Thyroid gland (tissue), 4 donors: ENCODE measurements at regions not wholly inside any gene's neighbourhood (a gene's known extent, or its start where the extent isn't known, plus 50 kb on each side); places are given as distances from the start of the nearest gene placed in this dataset.
A peak's percentile ranks its signal among the peaks of the same experiment; 100 is the strongest.

Experiments
- DNase-seq, 2 donors: peaks; one replicate each; pipeline ENCODE4 v3.0.0-alpha.2; 2019
- H3K27ac ChIP-seq, 3 donors: fragments of 200-600 bp; sonication (generic); 1 replicate in 2 of 3; 2 replicates in 1 of 3; pipeline ENCODE4 v1.5.1; 2016 to 2019; ENCODE audit warnings: mild to moderate bottlenecking in 1 of 3, moderate library complexity in 1 of 3
- H3K27me3 ChIP-seq: fragments of 200-600 bp; sonication (generic); one replicate; pipeline ENCODE4 v1.5.1; 2019
- H3K36me3 ChIP-seq, 2 donors: fragments of 200-600 bp; sonication (generic); one replicate each; pipeline ENCODE4 v1.5.1; 2016 to 2019
- H3K4me1 ChIP-seq, 2 donors: fragments of 200-600 bp; sonication (generic); one replicate each; pipeline ENCODE4 v1.5.1; 2017 to 2019
- H3K4me3 ChIP-seq, 3 donors: fragments of 200-600 bp; sonication (generic); replicated peaks in 1 of 3; 1 replicate in 2 of 3; 2 replicates in 1 of 3; pipeline ENCODE4 v1.5.1; 2016; ENCODE audit warnings: mild to moderate bottlenecking in 1 of 3
- H3K9me3 ChIP-seq: fragments of 200-600 bp; sonication (generic); one replicate; pipeline ENCODE4 v1.5.1; 2017
- CTCF ChIP-seq, 6 experiments: fragments of 200-600 bp in 3 of 6; fragments of 450-650 bp in 3 of 6; sonication (generic) in 3 of 6; IDR thresholded peaks; one replicate each; pipeline ENCODE4 v1.5.1; 2016 to 2019; ENCODE audit warnings: antibody characterized with exemption in 6 of 6, mild to moderate bottlenecking in 2 of 6, inconsistent platforms in 1 of 6, moderate library complexity in 1 of 6
- POLR2A ChIP-seq, 2 donors: fragments of 450-650 bp; IDR thresholded peaks; one replicate each; pipeline ENCODE4 v1.6.1; 2017; ENCODE audit warnings: antibody characterized with exemption in 2 of 2, mild to moderate bottlenecking in 2 of 2, moderate library complexity in 1 of 2
- WGBS, 2 donors: methylation state at CpG; one replicate each; pipeline ENCODE4 v1.1.5; 2017; 5-methylcytosine and 5-hydroxymethylcytosine counted together
- intact Hi-C: fragments of 100-400 bp; cut with DNase I; formaldehyde crosslinking; loops from one replicate; pipeline ENCODE4 v1.15.1; 2023

GRCh38 chr2:138389063-138389462 lies 112.5 kb upstream of the SPOPL start:
- H3K4me1 ChIP-seq: no peaks in the 10 kb centered on the region
- no peaks in the 10 kb centered on the region for H3K9me3 ChIP-seq
- TF ChIP-seq POLR2A (IDR thresholded peaks at IDR 0.05) (no peak), CTCF (IDR thresholded peaks at IDR 0.05) (no peak)

GRCh38 chr2:138390316-138390945 lies 111.1 kb upstream of the SPOPL start:
- Histone ChIP-seq H3K36me3 (no peaks in the 10 kb centered on the region), H3K4me1 (no peaks in the 10 kb centered on the region), H3K9me3 (no peaks in the 10 kb centered on the region), H3K27ac (no peak overlapping the region), H3K27me3 (no peaks in the 10 kb centered on the region), H3K4me3 (no peak overlapping the region)
- TF ChIP-seq POLR2A (IDR thresholded peaks at IDR 0.05): no peak
- TF ChIP-seq CTCF (IDR thresholded peaks at IDR 0.05): no peak
- no peak for DNase-seq
- intact Hi-C loops: no loop called here
- 93 to 96% methylated on average over 7 of the region's 7 CpGs for WGBS, 2 donors

More at GRCh38 chr2:138389063-138389462, 112.5 kb upstream of the SPOPL start:
- WGBS, 2 donors: 85 to 92% methylated on average over 4 of the region's 4 CpGs
- H3K27ac ChIP-seq: no peak overlapping the region
- intact Hi-C loops: no loop called here
- no peak for DNase-seq
- H3K36me3 ChIP-seq: no peaks in the 10 kb centered on the region
- H3K4me3 ChIP-seq: no peak overlapping the region
- no peaks in the 10 kb centered on the region for H3K27me3 ChIP-seq

DNA sequence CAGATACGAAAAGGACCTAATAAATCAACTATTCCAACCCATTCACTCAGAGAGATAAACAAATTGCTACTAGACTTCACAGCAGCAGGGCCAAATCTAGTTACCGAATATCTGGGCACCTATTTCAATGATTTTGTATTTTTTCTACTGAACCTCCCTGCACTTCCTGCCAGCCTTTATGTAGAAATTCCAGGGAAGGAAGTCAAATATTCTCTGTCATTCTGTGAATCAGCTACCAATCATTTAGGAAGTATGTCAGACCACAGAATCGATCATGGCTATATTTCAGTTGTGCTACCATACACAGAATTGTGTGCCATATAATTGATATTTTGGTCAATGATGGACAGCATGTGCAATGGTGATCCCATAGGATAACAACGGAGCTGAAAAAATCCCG lies 109.6 kb upstream of the SPOPL start:
- no peak for TF ChIP-seq POLR2A (IDR thresholded peaks at IDR 0.05)
- intact Hi-C loops: no loop called here
- H3K4me1 ChIP-seq: no peaks in the 10 kb centered on the region
- H3K36me3 ChIP-seq: no peaks in the 10 kb centered on the region
- H3K9me3 ChIP-seq: no peaks in the 10 kb centered on the region
- no peaks in the 10 kb centered on the region for H3K27me3 ChIP-seq
- no peak overlapping the region for H3K27ac ChIP-seq
- H3K4me3 ChIP-seq: no peak overlapping the region
- no peak for DNase-seq
- WGBS, 2 donors: 85 to 91% methylated on average over 5 of the region's 5 CpGs

GRCh38 chr2:138395565-138396306 lies 105.8 kb upstream of the SPOPL start:
- no peak overlapping the region for H3K27ac ChIP-seq
- TF ChIP-seq POLR2A (IDR thresholded peaks at IDR 0.05): no peak
- H3K4me1 ChIP-seq: no peaks in the 10 kb centered on the region
- WGBS, 2 donors: 49 to 50% methylated on average over 2 of the region's 2 CpGs
- intact Hi-C loops: no loop called here
- H3K4me3 ChIP-seq: no peak overlapping the region
- H3K9me3 ChIP-seq: no peaks in the 10 kb centered on the region
- peak; percentile 56 to 59 for DNase-seq
- H3K36me3 ChIP-seq: no peaks in the 10 kb centered on the region
- H3K27me3 ChIP-seq: no peaks in the 10 kb centered on the region

GRCh38 chr2:138396843-138397242 lies 104.7 kb upstream of the SPOPL start:
- intact Hi-C loops: no loop called here
- WGBS, 2 donors: 95% methylated on average over 3 of the region's 3 CpGs
- H3K27me3 ChIP-seq: no peaks in the 10 kb centered on the region
- no peaks in the 10 kb centered on the region for H3K36me3 ChIP-seq
- H3K4me1 ChIP-seq: no peaks in the 10 kb centered on the region
- DNase-seq: no peak
- H3K4me3 ChIP-seq: no peak overlapping the region
- no peak overlapping the region for H3K27ac ChIP-seq
- no peaks in the 10 kb centered on the region for H3K9me3 ChIP-seq
- TF ChIP-seq CTCF (IDR thresholded peaks at IDR 0.05) (no peak), POLR2A (IDR thresholded peaks at IDR 0.05) (no peak)

DNA sequence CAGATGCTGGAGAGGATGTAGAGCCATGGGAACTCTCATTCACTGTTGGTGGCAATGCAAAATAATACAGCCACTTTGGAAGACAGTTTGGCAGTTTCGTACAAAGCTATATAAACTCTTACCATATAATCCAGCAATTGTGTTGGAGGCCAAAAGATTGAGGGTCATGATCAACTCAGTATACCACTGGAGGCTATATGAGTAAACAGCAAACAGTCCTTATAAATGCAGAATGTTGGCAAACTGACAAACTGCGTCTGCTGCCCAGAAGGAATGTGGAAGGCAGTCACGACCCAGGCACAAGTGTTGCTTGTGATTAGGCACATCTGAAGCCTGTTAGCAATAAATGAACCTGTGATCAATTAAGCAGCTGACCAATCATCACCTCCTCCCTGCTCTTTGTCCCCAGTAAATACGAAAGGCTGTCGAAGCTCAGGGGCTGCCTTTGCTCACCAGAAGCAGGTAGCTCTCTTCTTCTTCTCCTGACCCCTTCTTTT lies 98.1 kb upstream of the SPOPL start:
- H3K36me3 ChIP-seq: no peaks in the 10 kb centered on the region
- 66 to 73% methylated on average over 5 of the region's 5 CpGs for WGBS, 2 donors
- H3K27me3 ChIP-seq: no peaks in the 10 kb centered on the region
- no peak overlapping the region for H3K4me3 ChIP-seq
- no peaks in the 10 kb centered on the region for H3K4me1 ChIP-seq
- DNase-seq: no peak
- no peak overlapping the region for H3K27ac ChIP-seq
- intact Hi-C loops: no loop called here
- H3K9me3 ChIP-seq: no peaks in the 10 kb centered on the region
- no peak for TF ChIP-seq POLR2A (IDR thresholded peaks at IDR 0.05)
- no peak for TF ChIP-seq CTCF (IDR thresholded peaks at IDR 0.05)
